BE2C (cell line): ENCODE measurements at regions not wholly inside any gene's neighbourhood (a gene's known extent, or its start where the extent isn't known, plus 50 kb on each side); places are given as distances from the start of the nearest gene placed in this dataset.

Experiments
- DNase-seq: peaks from one replicate; pipeline ENCODE4 v3.0.0-alpha.2; 2020
- H3K27me3 ChIP-seq: fragments of 250-450 bp; sonication (Bioruptor Pico); 2 replicates; pipeline ENCODE4 v1.5.1; 2020; ENCODE audit warnings: mild to moderate bottlenecking
- H3K36me3 ChIP-seq: fragments of 250-450 bp; sonication (Bioruptor Pico); 2 replicates; pipeline ENCODE4 v1.5.1; 2020; ENCODE audit warnings: mild to moderate bottlenecking
- H3K4me1 ChIP-seq: fragments of 250-450 bp; sonication (Bioruptor Pico); 2 replicates; pipeline ENCODE4 v1.5.1; 2020
- H3K4me3 ChIP-seq: 2 replicates; pipeline ENCODE4 v1.5.1; 2011; ENCODE audit warnings: low read depth, low read length
- H3K9me3 ChIP-seq: fragments of 250-450 bp; sonication (Bioruptor Pico); 2 replicates; pipeline ENCODE4 v1.5.1; 2020
- CTCF ChIP-seq: IDR thresholded peaks from 2 replicates; pipeline ENCODE4 v1.5.1; 2012; ENCODE audit warnings: mild to moderate bottlenecking, low read depth, low read length

- no peak for TF ChIP-seq CTCF
- no peak for DNase-seq
These were observed 261.3 kb downstream of the QDPR start for GRCh38 chr4:17250591-17250990.

GRCh38 chr4:17246656-17247055, 265.2 kb downstream of the QDPR start:
- DNase-seq = no peak
- Histone ChIP-seq H3K4me3 (no peak overlapping the region), H3K36me3 (no peaks in the 10 kb centered on the region), H3K4me1 (no peaks in the 10 kb centered on the region), H3K9me3 (no peaks in the 10 kb centered on the region), H3K27me3 (no peaks in the 10 kb centered on the region)
- no peak for TF ChIP-seq CTCF

More at GRCh38 chr4:17250591-17250990, 261.3 kb downstream of the QDPR start:
- Histone ChIP-seq H3K9me3 (no peaks in the 10 kb centered on the region), H3K27me3 (no peaks in the 10 kb centered on the region), H3K4me1 (no peaks in the 10 kb centered on the region), H3K36me3 (no peaks in the 10 kb centered on the region), H3K4me3 (no peak overlapping the region)

GRCh38 chr4:17241835-17242234, 270.1 kb downstream of the QDPR start:
- TF ChIP-seq CTCF = no peak
- no peaks in the 10 kb centered on the region for H3K27me3 ChIP-seq
- no peak for DNase-seq
- H3K9me3 ChIP-seq = no peaks in the 10 kb centered on the region
- no peaks in the 10 kb centered on the region for H3K4me1 ChIP-seq
- H3K36me3 ChIP-seq = no peaks in the 10 kb centered on the region
- no peak overlapping the region for H3K4me3 ChIP-seq

- Histone ChIP-seq H3K27me3 (no peaks in the 10 kb centered on the region), H3K4me1 (peaks cover 21% of the 10 kb centered on the region), H3K4me3 (no peak overlapping the region), H3K9me3 (no peaks in the 10 kb centered on the region), H3K36me3 (no peaks in the 10 kb centered on the region)
- TF ChIP-seq CTCF = no peak
- no peak for DNase-seq
These were observed 273.3 kb downstream of the QDPR start for GRCh38 chr4:17238633-17239032.

GRCh38 chr4:17236686-17237085, 275.2 kb downstream of the QDPR start:
- no peak overlapping the region for H3K4me3 ChIP-seq
- no peak for DNase-seq
- H3K27me3 ChIP-seq = no peaks in the 10 kb centered on the region
- H3K9me3 ChIP-seq = no peaks in the 10 kb centered on the region
- TF ChIP-seq CTCF = no peak
- H3K36me3 ChIP-seq = no peaks in the 10 kb centered on the region
- peaks cover 25% of the 10 kb centered on the region for H3K4me1 ChIP-seq

- Histone ChIP-seq H3K4me1 (peaks cover 35% of the 10 kb centered on the region), H3K9me3 (no peaks in the 10 kb centered on the region), H3K27me3 (no peaks in the 10 kb centered on the region), H3K4me3 (no peak overlapping the region), H3K36me3 (no peaks in the 10 kb centered on the region)
- DNase-seq = no peak
- TF ChIP-seq CTCF = no peak
These were observed 277.2 kb downstream of the QDPR start for GRCh38 chr4:17234678-17235077.
